ENCODE measurements at regions not wholly inside any gene's neighbourhood (a gene's known extent, or its start where the extent isn't known, plus 50 kb on each side); places are given as distances from the start of the nearest gene placed in this dataset.

GRCh38 chr6:109925075-109925474, 53.0 kb upstream of the GPR6 start:
- no peak overlapping the region for H3K4me2 ChIP-seq (ENCODE audit: control insufficient read depth, extremely low read depth, insufficient read depth, low read depth, low read length)
- TF ChIP-seq CTCF (optimal IDR thresholded peaks at IDR 0.05 in 1 of 3, IDR thresholded peaks at IDR 0.05 in 1 of 3, conservative IDR thresholded peaks at IDR 0.05 in 1 of 3; ENCODE audit: extremely low read depth in 1 of 3, insufficient read depth in 2 of 3, low read length in 3 of 3) (no peak), EZH2 (IDR thresholded peaks at IDR 0.05; ENCODE audit: low read length) (no peak)
- no peaks in the 10 kb centered on the region for H3K9me3 ChIP-seq (ENCODE audit: control insufficient read depth, low read depth, low read length)
- no peaks in the 10 kb centered on the region for H3K4me1 ChIP-seq (ENCODE audit: control insufficient read depth, extremely low read depth, insufficient read depth, low read length)
- H3K36me3 ChIP-seq (ENCODE audit: control insufficient read depth in 2 of 2, extremely low read depth in 1 of 2, insufficient read depth in 2 of 2, low read length in 2 of 2): no peaks in the 10 kb centered on the region
- H3K4me3 ChIP-seq (ENCODE audit: control insufficient read depth in 2 of 3, extremely low read depth in 1 of 3, insufficient read depth in 2 of 3, low read depth in 1 of 3, low read length in 3 of 3): no peak overlapping the region
- no peak overlapping the region for H3K9ac ChIP-seq (ENCODE audit: control insufficient read depth, extremely low read depth, insufficient read depth, low read length)
- no peaks in the 10 kb centered on the region for H4K20me1 ChIP-seq (ENCODE audit: control insufficient read depth, extremely low read depth, insufficient read depth, low read length)
- DNase-seq (ENCODE audit: low read depth, low spot score): no peak
- dilution Hi-C loops (cut with MboI; ENCODE audit: extremely low pct_ligation_motif_present, low sequenced_read_pairs): no loop called here
- no peak overlapping the region for H3K27ac ChIP-seq (ENCODE audit: control insufficient read depth, insufficient read depth, low read length)
- no peak overlapping the region for H2AFZ ChIP-seq (ENCODE audit: control insufficient read depth, low read length)
- no peaks in the 10 kb centered on the region for H3K9me1 ChIP-seq (ENCODE audit: control insufficient read depth, extremely low read depth, insufficient read depth, low read length)
- no peak for FAIRE-seq
- no peaks in the 10 kb centered on the region for H3K27me3 ChIP-seq (ENCODE audit: control insufficient read depth, extremely low read depth, insufficient read depth, low read length)
- no peaks in the 10 kb centered on the region for H3K79me2 ChIP-seq (ENCODE audit: control insufficient read depth, insufficient read depth, low read length)

- FAIRE-seq: no peak
- no peaks in the 10 kb centered on the region for H3K9me1 ChIP-seq (ENCODE audit: control insufficient read depth, extremely low read depth, insufficient read depth, low read length)
Measured at GRCh38 chr6:109927052-109927451, 51.1 kb upstream of the GPR6 start.

More at GRCh38 chr6:109927052-109927451, 51.1 kb upstream of the GPR6 start:
- no peaks in the 10 kb centered on the region for H3K36me3 ChIP-seq (ENCODE audit: control insufficient read depth in 2 of 2, extremely low read depth in 1 of 2, insufficient read depth in 2 of 2, low read length in 2 of 2)
- H3K27ac ChIP-seq (ENCODE audit: control insufficient read depth, insufficient read depth, low read length): no peak overlapping the region
- no peak overlapping the region for H3K9ac ChIP-seq (ENCODE audit: control insufficient read depth, extremely low read depth, insufficient read depth, low read length)
- no peaks in the 10 kb centered on the region for H4K20me1 ChIP-seq (ENCODE audit: control insufficient read depth, extremely low read depth, insufficient read depth, low read length)
- no peak overlapping the region for H2AFZ ChIP-seq (ENCODE audit: control insufficient read depth, low read length)
- no peaks in the 10 kb centered on the region for H3K27me3 ChIP-seq (ENCODE audit: control insufficient read depth, extremely low read depth, insufficient read depth, low read length)
- no peaks in the 10 kb centered on the region for H3K79me2 ChIP-seq (ENCODE audit: control insufficient read depth, insufficient read depth, low read length)
- TF ChIP-seq EZH2 (IDR thresholded peaks at IDR 0.05; ENCODE audit: low read length) (no peak), CTCF (optimal IDR thresholded peaks at IDR 0.05 in 1 of 3, IDR thresholded peaks at IDR 0.05 in 1 of 3, conservative IDR thresholded peaks at IDR 0.05 in 1 of 3; ENCODE audit: extremely low read depth in 1 of 3, insufficient read depth in 2 of 3, low read length in 3 of 3) (no peak)
- dilution Hi-C loops (cut with MboI; ENCODE audit: extremely low pct_ligation_motif_present, low sequenced_read_pairs): no loop called here
- H3K4me2 ChIP-seq (ENCODE audit: control insufficient read depth, extremely low read depth, insufficient read depth, low read depth, low read length): no peak overlapping the region
- no peaks in the 10 kb centered on the region for H3K9me3 ChIP-seq (ENCODE audit: control insufficient read depth, low read depth, low read length)
- H3K4me3 ChIP-seq (ENCODE audit: control insufficient read depth in 2 of 3, extremely low read depth in 1 of 3, insufficient read depth in 2 of 3, low read depth in 1 of 3, low read length in 3 of 3): no peak overlapping the region
- no peaks in the 10 kb centered on the region for H3K4me1 ChIP-seq (ENCODE audit: control insufficient read depth, extremely low read depth, insufficient read depth, low read length)
- no peak for DNase-seq (ENCODE audit: low read depth, low spot score)

Data from keratinocyte (primary cell).